BJ (cell line): ENCODE measurements at regions not wholly inside any gene's neighbourhood (a gene's known extent, or its start where the extent isn't known, plus 50 kb on each side); places are given as distances from the start of the nearest gene placed in this dataset.

Experiments
- CTCF ChIA-PET: fragments of 350-600 bp; formaldehyde crosslinking; extraction: SDS; loops from one replicate; lab custom pipeline; 2021; ENCODE audit warnings: antibody characterized with exemption, inconsistent platforms; lab: Yijun Ruan, JAX
- POLR2A ChIA-PET: fragments of 300-600 bp; sonication (Branson Sonifier 250); formaldehyde crosslinking; extraction: SDS; loops from one replicate; lab custom pipeline; 2021; ENCODE audit warnings: antibody characterized with exemption; lab: Charles Lee
- DNase-seq: peaks from one replicate; pipeline ENCODE4 v3.0.0-alpha.2; 2011; ENCODE audit warnings: low read depth
- H3K27me3 ChIP-seq: 2 replicates; pipeline ENCODE4 v1.6.0; 2011; ENCODE audit warnings: low read length; ENCODE audit not compliant: control insufficient read depth, insufficient read depth
- H3K36me3 ChIP-seq: 2 replicates; pipeline ENCODE4 v1.5.1; 2011; ENCODE audit warnings: low read length; ENCODE audit not compliant: control insufficient read depth, insufficient read depth
- H3K4me3 ChIP-seq: 2 replicates; pipeline ENCODE4 v1.5.1; 2011; ENCODE audit warnings: low read depth, mild to moderate bottlenecking, control low read depth, low read length
- CTCF ChIP-seq: IDR thresholded peaks from 2 replicates; pipeline ENCODE4 v1.5.1; 2011; ENCODE audit warnings: low read depth, mild to moderate bottlenecking, control low read depth, inconsistent platforms, low read length, moderate library complexity; ENCODE audit not compliant: insufficient read depth

DNA sequence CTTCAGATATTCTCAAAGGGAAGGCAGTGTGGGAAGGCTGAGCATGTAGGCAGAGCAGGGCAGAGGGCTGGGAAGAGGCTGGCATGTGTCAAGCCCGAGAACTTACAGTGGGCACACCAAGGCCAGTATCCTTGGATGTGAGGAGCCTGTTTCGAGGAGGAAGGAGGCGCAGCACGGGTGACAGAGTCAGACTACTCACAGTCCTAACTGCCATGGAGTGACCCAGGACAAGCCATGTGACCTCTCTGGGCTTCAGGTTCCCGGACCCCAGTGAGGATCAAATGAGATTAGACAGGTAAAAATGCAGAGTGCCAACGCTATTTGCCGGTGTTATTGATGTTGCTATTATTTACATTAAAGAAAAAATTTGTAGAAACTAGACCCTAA, 65.3 kb downstream of the NSMCE3 start:
- ChIA-PET POLR2A (no interaction called here), CTCF (no interaction called here)
- no peak overlapping the region for H3K4me3 ChIP-seq
- H3K36me3 ChIP-seq = no peaks in the 10 kb centered on the region
- H3K27me3 ChIP-seq = no peaks in the 10 kb centered on the region
- no peak for DNase-seq
- TF ChIP-seq CTCF = no peak

DNA sequence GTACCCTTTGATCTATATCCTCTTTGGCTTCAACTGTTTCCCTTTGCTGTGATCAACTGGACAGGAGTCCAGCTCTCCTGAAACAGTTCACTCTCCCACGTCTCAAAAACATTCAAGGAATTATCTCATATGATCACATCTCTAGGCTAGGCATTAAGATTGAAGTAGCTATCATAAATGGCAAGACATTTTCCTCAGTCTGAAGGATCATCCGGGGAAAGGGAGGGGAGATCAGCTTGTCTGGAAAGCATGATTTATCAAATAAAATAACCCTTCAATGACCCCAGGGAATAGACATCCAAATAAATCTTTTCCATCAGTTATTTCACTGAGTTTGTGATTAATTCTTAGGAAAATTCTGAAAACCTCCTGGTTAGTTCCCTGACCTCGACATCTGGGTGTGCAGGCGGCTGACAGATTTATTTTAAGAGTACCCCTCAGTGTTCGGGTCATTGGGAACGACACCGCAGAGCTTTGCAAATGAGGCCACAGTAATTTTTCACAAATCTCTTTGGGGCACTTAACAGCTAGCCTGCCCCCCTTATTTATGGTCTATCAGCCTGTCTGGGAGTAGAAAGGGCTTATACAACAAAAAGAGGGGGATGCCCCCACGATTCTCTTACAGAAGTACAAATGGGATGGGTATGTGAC, 65.8 kb downstream of the NSMCE3 start:
- Histone ChIP-seq H3K27me3 (no peaks in the 10 kb centered on the region), H3K36me3 (no peaks in the 10 kb centered on the region), H3K4me3 (no peak overlapping the region)
- POLR2A ChIA-PET = no interaction called here
- no peak for TF ChIP-seq CTCF
- no peak for DNase-seq
- CTCF ChIA-PET = no interaction called here

DNA sequence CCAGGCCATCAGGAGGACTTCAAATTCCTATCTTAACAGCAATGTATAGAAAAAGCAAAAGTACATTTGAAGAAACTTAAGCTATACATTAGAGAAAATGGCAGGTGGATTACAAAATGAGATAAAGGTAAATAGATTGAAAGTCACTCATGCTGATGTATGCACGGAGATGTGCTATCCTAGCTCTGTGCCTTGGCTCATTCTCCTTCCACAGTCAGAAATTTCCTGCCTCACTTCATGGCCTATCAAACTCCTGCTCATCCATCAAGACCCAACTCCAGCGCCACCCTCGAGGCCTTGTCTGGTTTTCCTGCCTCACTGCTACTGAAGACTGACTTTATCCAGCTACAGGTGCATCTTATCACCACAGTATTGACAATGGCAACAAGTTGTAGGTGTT, 72.9 kb downstream of the NSMCE3 start:
- H3K36me3 ChIP-seq = no peaks in the 10 kb centered on the region
- CTCF ChIA-PET = interaction anchor here (0.8 to 1.0 kb wide), 3 partner anchors 11 to 170 kb away, joined by 3 to 4 read pairs (median 3); no protein-coding TSS in a partner anchor
- H3K4me3 ChIP-seq = no peak overlapping the region
- DNase-seq = no peak
- POLR2A ChIA-PET = no interaction called here
- no peaks in the 10 kb centered on the region for H3K27me3 ChIP-seq
- no peak for TF ChIP-seq CTCF

DNA sequence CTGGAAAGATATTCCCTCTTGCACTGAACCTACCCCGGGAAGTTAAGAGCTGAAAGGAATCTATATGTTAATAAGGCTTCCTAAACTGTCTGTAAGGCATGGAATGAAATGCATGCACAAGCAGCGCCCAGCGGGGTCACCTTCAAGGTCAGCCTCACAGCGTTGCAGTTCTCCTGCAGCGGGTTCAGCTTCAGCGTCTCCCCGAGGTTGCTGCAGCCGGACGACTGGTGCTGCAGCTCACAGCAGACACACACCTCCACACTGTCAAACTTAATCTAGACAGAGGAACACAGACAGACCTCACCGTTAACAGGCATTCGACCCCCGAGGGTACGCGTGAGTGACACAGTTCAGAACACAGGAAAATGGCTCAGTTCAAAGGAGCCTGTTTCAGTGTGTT, 73.3 kb downstream of the NSMCE3 start:
- DNase-seq = no peak
- H3K36me3 ChIP-seq = no peaks in the 10 kb centered on the region
- ChIA-PET POLR2A (no interaction called here), CTCF (interaction anchor here (0.8 kb wide), 1 partner anchor 56 kb away, joined by 4 read pairs; no protein-coding TSS in a partner anchor)
- H3K27me3 ChIP-seq = no peaks in the 10 kb centered on the region
- no peak overlapping the region for H3K4me3 ChIP-seq
- no peak for TF ChIP-seq CTCF

GRCh38 chr15:29194866-29195265, 74.8 kb downstream of the NSMCE3 start:
- TF ChIP-seq CTCF = no peak
- DNase-seq = no peak
- POLR2A ChIA-PET = no interaction called here
- CTCF ChIA-PET = no interaction called here
- Histone ChIP-seq H3K36me3 (no peaks in the 10 kb centered on the region), H3K4me3 (no peak overlapping the region), H3K27me3 (no peaks in the 10 kb centered on the region)
